H9 (cell line): ENCODE measurements at regions not wholly inside any gene's neighbourhood (a gene's known extent, or its start where the extent isn't known, plus 50 kb on each side); places are given as distances from the start of the nearest gene placed in this dataset.

Experiments
- DNase-seq: peaks from one replicate; pipeline ENCODE4 v3.0.0-alpha.2; 2017
- H2AFZ ChIP-seq: one replicate; pipeline ENCODE4 v1.6.1; 2013; ENCODE audit warnings: mild to moderate bottlenecking, low read length, control low read depth, moderate library complexity
- H2AK5ac ChIP-seq: 2 replicates; pipeline ENCODE4 v1.6.1; 2013; ENCODE audit warnings: low read length, control low read depth, mixed read lengths; ENCODE audit not compliant: insufficient read length
- H2BK120ac ChIP-seq: one replicate; pipeline ENCODE4 v1.6.1; 2013; ENCODE audit warnings: low read depth, mild to moderate bottlenecking, low read length, control low read depth, inconsistent platforms; ENCODE audit not compliant: poor library complexity, severe bottlenecking
- H2BK12ac ChIP-seq: 2 replicates; pipeline ENCODE4 v1.6.1; 2013; ENCODE audit warnings: low read length, control low read depth, mixed read lengths, low read depth; ENCODE audit not compliant: insufficient read length
- H2BK15ac ChIP-seq: 2 replicates; pipeline ENCODE4 v1.6.1; 2013; ENCODE audit warnings: low read depth, low read length, control low read depth
- H2BK20ac ChIP-seq: one replicate; pipeline ENCODE4 v1.6.1; 2013; ENCODE audit warnings: low read depth, mild to moderate bottlenecking, low read length, control low read depth, inconsistent platforms; ENCODE audit not compliant: poor library complexity, severe bottlenecking
- H2BK5ac ChIP-seq: 2 replicates; pipeline ENCODE4 v1.6.1; 2013; ENCODE audit warnings: low read length, control low read depth, mixed read lengths; ENCODE audit not compliant: insufficient read length
- H3K14ac ChIP-seq: 2 replicates; pipeline ENCODE4 v1.6.1; 2013; ENCODE audit warnings: low read length, control low read depth; ENCODE audit not compliant: insufficient read depth
- H3K18ac ChIP-seq: 2 replicates; pipeline ENCODE4 v1.6.1; 2013; ENCODE audit warnings: low read depth, mild to moderate bottlenecking, mixed read lengths, low read length, control low read depth; ENCODE audit not compliant: insufficient read length
- H3K23ac ChIP-seq: 2 replicates; pipeline ENCODE4 v1.6.1; 2013; ENCODE audit warnings: low read length, control low read depth, mixed read lengths, low read depth; ENCODE audit not compliant: insufficient read length
- H3K23me2 ChIP-seq: 2 replicates; pipeline ENCODE4 v1.6.1; 2013; ENCODE audit warnings: low read depth, mild to moderate bottlenecking, mixed read lengths, low read length, control low read depth; ENCODE audit not compliant: insufficient read length, poor library complexity, severe bottlenecking
- H3K27ac ChIP-seq: 2 replicates; pipeline ENCODE4 v1.5.1; 2013; ENCODE audit warnings: low read length, control low read depth, mixed read lengths, low read depth; ENCODE audit not compliant: insufficient read length
- H3K27me3 ChIP-seq: 2 replicates; pipeline ENCODE4 v1.6.1; 2013; ENCODE audit warnings: low read length, control low read depth, inconsistent platforms; ENCODE audit not compliant: insufficient read depth
- H3K4ac ChIP-seq: 2 replicates; pipeline ENCODE4 v1.6.1; 2013; ENCODE audit warnings: low read depth, mild to moderate bottlenecking, control low read depth, inconsistent platforms, low read length, moderate library complexity
- H3K4me1 ChIP-seq: 2 replicates; pipeline ENCODE4 v1.6.1; 2013; ENCODE audit warnings: low read length, control low read depth, inconsistent platforms; ENCODE audit not compliant: insufficient read depth
- H3K4me2 ChIP-seq: 2 replicates; pipeline ENCODE4 v1.6.1; 2013; ENCODE audit warnings: low read length, control low read depth, mixed read lengths; ENCODE audit not compliant: insufficient read length, insufficient read depth
- H3K56ac ChIP-seq: 2 replicates; pipeline ENCODE4 v1.6.1; 2013; ENCODE audit warnings: low read depth, mild to moderate bottlenecking, mixed read lengths, low read length, control low read depth; ENCODE audit not compliant: insufficient read length
- H3K79me1 ChIP-seq: 2 replicates; pipeline ENCODE4 v1.6.1; 2013; ENCODE audit warnings: low read depth, mild to moderate bottlenecking, moderate library complexity, low read length, control low read depth, inconsistent platforms; ENCODE audit not compliant: insufficient read depth, poor library complexity, severe bottlenecking
- H3K79me2 ChIP-seq: 2 replicates; pipeline ENCODE4 v1.6.1; 2013; ENCODE audit warnings: low read length, control low read depth, inconsistent platforms; ENCODE audit not compliant: insufficient read depth
- H3K9ac ChIP-seq: 2 replicates; pipeline ENCODE4 v1.6.1; 2013; ENCODE audit warnings: low read length, control low read depth, mixed read lengths; ENCODE audit not compliant: insufficient read length; ENCODE audit errors: extremely low read depth
- H3K9me3 ChIP-seq: one replicate; pipeline ENCODE4 v1.6.1; 2013; ENCODE audit warnings: low read depth, low read length, inconsistent platforms; ENCODE audit not compliant: control insufficient read depth
- H3T11ph ChIP-seq: one replicate; pipeline ENCODE4 v1.6.1; 2013; ENCODE audit warnings: mild to moderate bottlenecking, low read length, control low read depth, inconsistent platforms
- H4K20me1 ChIP-seq: one replicate; pipeline ENCODE4 v1.6.1; 2013; ENCODE audit not compliant: control insufficient read depth, insufficient read length, insufficient read depth
- H4K5ac ChIP-seq: 2 replicates; pipeline ENCODE4 v1.6.1; 2013; ENCODE audit warnings: low read depth, mild to moderate bottlenecking, mixed read lengths, low read length, control low read depth; ENCODE audit not compliant: insufficient read length
- H4K8ac ChIP-seq: replicated peaks from 2 replicates; pipeline ENCODE4 v1.6.1; 2013; ENCODE audit warnings: low read length, control low read depth, mixed read lengths, low read depth; ENCODE audit not compliant: insufficient read length
- H4K91ac ChIP-seq: 2 replicates; pipeline ENCODE4 v1.6.1; 2013; ENCODE audit warnings: low read depth, mild to moderate bottlenecking, moderate library complexity, mixed read lengths, low read length, control low read depth; ENCODE audit not compliant: insufficient read length
- H3K27ac Mint-ChIP-seq, 3 experiments: 2 replicates in 2 of 3; 3 replicates in 1 of 3; pipeline ENCODE4 v1.8.0; 2020 to 2021; ENCODE audit warnings: mixed read lengths in 3 of 3, mild to moderate bottlenecking in 1 of 3, moderate library complexity in 1 of 3
- H3K27me3 Mint-ChIP-seq: 2 replicates; pipeline ENCODE4 v1.8.0; 2021; ENCODE audit warnings: low read depth, mild to moderate bottlenecking, moderate library complexity, mixed read lengths
- H3K36me3 Mint-ChIP-seq, 3 experiments: 2 replicates in 2 of 3; 3 replicates in 1 of 3; pipeline ENCODE4 v1.8.0; 2020 to 2021; ENCODE audit warnings: low read depth in 3 of 3, mixed read lengths in 3 of 3; ENCODE audit not compliant: insufficient read depth in 1 of 3
- H3K4me1 Mint-ChIP-seq, 2 experiments: 2 replicates each; pipeline ENCODE4 v1.8.0; 2020; ENCODE audit warnings: mixed read lengths in 2 of 2
- H3K4me3 Mint-ChIP-seq, 2 experiments: 2 replicates in 1 of 2; 3 replicates in 1 of 2; pipeline ENCODE4 v1.8.0; 2020 to 2021; ENCODE audit warnings: mild to moderate bottlenecking in 2 of 2, mixed read lengths in 2 of 2, moderate library complexity in 1 of 2
- H3K9me3 Mint-ChIP-seq, 2 experiments: 2 replicates in 1 of 2; 3 replicates in 1 of 2; pipeline ENCODE4 v1.8.0; 2020; ENCODE audit warnings: mild to moderate bottlenecking in 2 of 2, mixed read lengths in 2 of 2, moderate library complexity in 1 of 2
- CTCF ChIP-seq: fragments of 200-600 bp; sonication (generic); conservative IDR thresholded peaks from 3 replicates; pipeline ENCODE4 v1.8.0; 2021; ENCODE audit warnings: antibody characterized with exemption, mild to moderate bottlenecking
- WGBS: extraction: QIAGEN DNeasy Blood & Tissue Kit; methylation state at CpG from one replicate; pipeline ENCODE4 v1.1.7; 2013; ENCODE audit warnings: missing lambda C conversion rate, low lambda C conversion rate, mixed read lengths; ENCODE audit not compliant: insufficient read length; ENCODE audit errors: extremely low coverage; 5-methylcytosine and 5-hydroxymethylcytosine counted together

- no peaks in the 10 kb centered on the region for H3K9me3 Mint-ChIP-seq
- Histone ChIP-seq H2AK5ac (no peak overlapping the region), H2BK20ac (no peak overlapping the region), H3K4me1 (no peaks in the 10 kb centered on the region), H3K56ac (no peak overlapping the region), H3K79me1 (no peaks in the 10 kb centered on the region), H4K8ac (no peak overlapping the region), H3K9me3 (no peaks in the 10 kb centered on the region), H3K23me2 (no peaks in the 10 kb centered on the region), H3K18ac (no peak overlapping the region), H3K27ac (no peak overlapping the region), H3T11ph (no peak overlapping the region), H3K23ac (no peak overlapping the region), H2BK12ac (no peak overlapping the region), H3K4ac (no peak overlapping the region), H2BK15ac (no peak overlapping the region), H4K5ac (no peak overlapping the region), H4K20me1 (no peaks in the 10 kb centered on the region), H2BK5ac (no peak overlapping the region), H4K91ac (no peak overlapping the region), H3K79me2 (no peaks in the 10 kb centered on the region), H3K4me2 (no peak overlapping the region), H3K27me3 (no peaks in the 10 kb centered on the region), H3K9ac (no peak overlapping the region), H2AFZ (no peak overlapping the region), H3K14ac (no peak overlapping the region), H2BK120ac (no peak overlapping the region)
- H3K4me3 Mint-ChIP-seq = no peak overlapping the region
- DNase-seq = no peak
- no peaks in the 10 kb centered on the region; the same call in 1 of the 2 replicates for H3K27me3 Mint-ChIP-seq
- no peak for TF ChIP-seq CTCF
- no peak overlapping the region for H3K27ac Mint-ChIP-seq
- WGBS = no CpG with 5 or more reads among the region's 2 CpGs
- no peaks in the 10 kb centered on the region; a peak in 1 of 4 replicates for H3K4me1 Mint-ChIP-seq
- H3K36me3 Mint-ChIP-seq = no peaks in the 10 kb centered on the region; a peak in 1 of 7 replicates
Measured at GRCh38 chr2:22832196-22832595, 552.8 kb upstream of the KLHL29 start.
